A172 (cell line): ENCODE measurements at regions not wholly inside any gene's neighbourhood (a gene's known extent, or its start where the extent isn't known, plus 50 kb on each side); places are given as distances from the start of the nearest gene placed in this dataset.

Source experiments
- DNase-seq: peaks from one replicate; pipeline ENCODE4 v3.0.0-alpha.2; 2015; ENCODE audit warnings: low spot score

GRCh38 chr22:47390026-47390970, 627.8 kb downstream of the TBC1D22A start:
- DNase-seq, result no peak

- no peak for DNase-seq
Observed at GRCh38 chr22:47389201-47389600, 626.8 kb downstream of the TBC1D22A start.

- no peak for DNase-seq
Observed at GRCh38 chr22:47388778-47389177, 626.3 kb downstream of the TBC1D22A start.

- DNase-seq, result no peak
Observed at GRCh38 chr22:47388331-47388730, 625.9 kb downstream of the TBC1D22A start.

- no peak for DNase-seq
Observed at GRCh38 chr22:47386812-47387510, 624.5 kb downstream of the TBC1D22A start.

GRCh38 chr22:47384977-47385376, 622.5 kb downstream of the TBC1D22A start:
- DNase-seq, result no peak

- DNase-seq, result no peak
Observed at GRCh38 chr22:47382164-47382890, 619.9 kb downstream of the TBC1D22A start.

GRCh38 chr22:47381240-47381639, 618.8 kb downstream of the TBC1D22A start:
- DNase-seq, result no peak

GRCh38 chr22:47380692-47381091, 618.2 kb downstream of the TBC1D22A start:
- no peak for DNase-seq

- DNase-seq, result no peak
Observed at GRCh38 chr22:47379037-47379436, 616.6 kb downstream of the TBC1D22A start.

- no peak for DNase-seq
Observed at GRCh38 chr22:47377926-47378560, 615.6 kb downstream of the TBC1D22A start.

GRCh38 chr22:47376901-47377505, 614.6 kb downstream of the TBC1D22A start:
- no peak for DNase-seq

GRCh38 chr22:47376322-47376700, 613.9 kb downstream of the TBC1D22A start:
- DNase-seq, result no peak

GRCh38 chr22:47375621-47376321, 613.3 kb downstream of the TBC1D22A start:
- no peak for DNase-seq

GRCh38 chr22:47374901-47375575, 612.6 kb downstream of the TBC1D22A start:
- no peak for DNase-seq

- DNase-seq, result no peak
Observed at GRCh38 chr22:47374273-47374771, 611.9 kb downstream of the TBC1D22A start.

GRCh38 chr22:47373648-47374272, 611.3 kb downstream of the TBC1D22A start:
- no peak for DNase-seq

- no peak for DNase-seq
Observed at GRCh38 chr22:47372596-47373385, 610.3 kb downstream of the TBC1D22A start.
